ENCODE measurements at regions not wholly inside any gene's neighbourhood (a gene's known extent, or its start where the extent isn't known, plus 50 kb on each side); places are given as distances from the start of the nearest gene placed in this dataset.

- Histone ChIP-seq H3K9me3 (ENCODE audit: severe bottlenecking) (no peaks in the 10 kb centered on the region), H3K36me3 (no peaks in the 10 kb centered on the region), H3K4me3 (ENCODE audit: low read depth, low read length) (no peak overlapping the region), H3K27me3 (ENCODE audit: insufficient read depth, low read depth, severe bottlenecking) (no peaks in the 10 kb centered on the region), H3K27ac (no peak overlapping the region)
- no peak for TF ChIP-seq CTCF (IDR thresholded peaks at IDR 0.05; ENCODE audit: low read depth, low read length)
- no peak for DNase-seq
Measured at GRCh38 chr4:64016893-64017292, 392.4 kb downstream of the TECRL start.

- TF ChIP-seq CTCF (IDR thresholded peaks at IDR 0.05; ENCODE audit: low read depth, low read length), result no peak
- H3K4me3 ChIP-seq (ENCODE audit: low read depth, low read length), result no peak overlapping the region
- no peak for DNase-seq
- no peaks in the 10 kb centered on the region for H3K36me3 ChIP-seq
- H3K27me3 ChIP-seq (ENCODE audit: insufficient read depth, low read depth, severe bottlenecking), result no peaks in the 10 kb centered on the region
- no peak overlapping the region for H3K27ac ChIP-seq
- H3K9me3 ChIP-seq (ENCODE audit: severe bottlenecking), result no peaks in the 10 kb centered on the region
Measured at GRCh38 chr4:64014647-64015046, 394.6 kb downstream of the TECRL start.

- H3K4me3 ChIP-seq (ENCODE audit: low read depth, low read length), result no peak overlapping the region
- no peaks in the 10 kb centered on the region for H3K9me3 ChIP-seq (ENCODE audit: severe bottlenecking)
- no peak for DNase-seq
- TF ChIP-seq CTCF (IDR thresholded peaks at IDR 0.05; ENCODE audit: low read depth, low read length), result no peak
- no peaks in the 10 kb centered on the region for H3K36me3 ChIP-seq
- H3K27ac ChIP-seq, result no peak overlapping the region
- no peaks in the 10 kb centered on the region for H3K27me3 ChIP-seq (ENCODE audit: insufficient read depth, low read depth, severe bottlenecking)
Measured at GRCh38 chr4:64001229-64001898, 407.9 kb downstream of the TECRL start.

GRCh38 chr4:64000241-64000640 is 409.0 kb downstream of the TECRL start:
- H3K36me3 ChIP-seq, result no peaks in the 10 kb centered on the region
- H3K9me3 ChIP-seq (ENCODE audit: severe bottlenecking), result no peaks in the 10 kb centered on the region
- no peak for TF ChIP-seq CTCF (IDR thresholded peaks at IDR 0.05; ENCODE audit: low read depth, low read length)
- no peak overlapping the region for H3K4me3 ChIP-seq (ENCODE audit: low read depth, low read length)
- no peak overlapping the region for H3K27ac ChIP-seq
- no peaks in the 10 kb centered on the region for H3K27me3 ChIP-seq (ENCODE audit: insufficient read depth, low read depth, severe bottlenecking)
- DNase-seq, result no peak

GRCh38 chr4:63986253-63986652 is 423.0 kb downstream of the TECRL start:
- Histone ChIP-seq H3K27ac (no peak overlapping the region), H3K27me3 (ENCODE audit: insufficient read depth, low read depth, severe bottlenecking) (no peaks in the 10 kb centered on the region), H3K4me3 (ENCODE audit: low read depth, low read length) (no peak overlapping the region), H3K9me3 (ENCODE audit: severe bottlenecking) (no peaks in the 10 kb centered on the region), H3K36me3 (no peaks in the 10 kb centered on the region)
- no peak for DNase-seq
- no peak for TF ChIP-seq CTCF (IDR thresholded peaks at IDR 0.05; ENCODE audit: low read depth, low read length)

- no peaks in the 10 kb centered on the region for H3K27me3 ChIP-seq (ENCODE audit: insufficient read depth, low read depth, severe bottlenecking)
- no peak overlapping the region for H3K27ac ChIP-seq
- H3K36me3 ChIP-seq, result no peaks in the 10 kb centered on the region
- no peak for TF ChIP-seq CTCF (IDR thresholded peaks at IDR 0.05; ENCODE audit: low read depth, low read length)
- H3K4me3 ChIP-seq (ENCODE audit: low read depth, low read length), result no peak overlapping the region
- H3K9me3 ChIP-seq (ENCODE audit: severe bottlenecking), result no peaks in the 10 kb centered on the region
- no peak for DNase-seq
Measured at GRCh38 chr4:63983224-63983623, 426.0 kb downstream of the TECRL start.
